ENCODE measurements at regions not wholly inside any gene's neighbourhood (a gene's known extent, or its start where the extent isn't known, plus 50 kb on each side); places are given as distances from the start of the nearest gene placed in this dataset.
"Not testable (repeated sequence)": the region's sequence is repeated elsewhere in the genome, so short reads cannot be mapped to it uniquely, and the experiment has no call there.

GRCh38 chr10:131363416-131363815 lies 51.9 kb upstream of the TCERG1L start:
- intact Hi-C loops (cut with DNase I; ENCODE audit: low total_unique reads) = no loop called here
- Histone ChIP-seq H3K27ac (no peak overlapping the region), H3K36me3 (ENCODE audit: low read depth, missing control alignments) (no peaks in the 10 kb centered on the region), H3K4me1 (no peaks in the 10 kb centered on the region), H3K9me3 (no peaks in the 10 kb centered on the region), H3K27me3 (no peaks in the 10 kb centered on the region), H3K4me3 (no peak overlapping the region)
- TF ChIP-seq POLR2A (IDR thresholded peaks at IDR 0.05) = no peak
- no peak for TF ChIP-seq CTCF (IDR thresholded peaks at IDR 0.05)
- no peak for DNase-seq
- WGBS, 2 donors = 53 to 71% methylated on average over 2 of the region's 2 CpGs

DNA sequence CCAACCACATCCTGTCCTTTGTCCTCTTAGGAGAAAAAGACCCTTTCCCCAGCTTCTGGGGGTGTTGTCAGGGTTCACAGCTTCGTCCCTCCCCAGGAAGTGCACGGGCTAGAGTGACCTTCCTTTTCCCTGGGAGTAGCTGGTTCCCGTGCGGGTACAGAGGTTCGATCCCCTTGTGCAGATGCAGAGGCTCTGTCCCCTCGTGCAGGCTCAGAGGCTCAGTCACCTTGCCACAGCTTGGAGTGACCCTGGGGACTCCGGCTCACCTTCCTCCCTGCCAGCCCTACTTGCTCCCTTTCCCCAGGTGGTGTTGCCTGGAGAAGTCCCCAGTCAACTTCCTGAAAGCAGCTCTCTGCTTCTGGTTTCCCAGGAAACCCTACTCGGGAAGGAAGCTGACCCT lies 60.0 kb upstream of the TCERG1L start:
- Histone ChIP-seq H3K27me3 (no peaks in the 10 kb centered on the region), H3K4me3 (no peak overlapping the region), H3K27ac (no peak overlapping the region), H3K4me1 (no peaks in the 10 kb centered on the region), H3K9me3 (no peaks in the 10 kb centered on the region), H3K36me3 (ENCODE audit: low read depth, missing control alignments) (no peaks in the 10 kb centered on the region)
- TF ChIP-seq POLR2A (IDR thresholded peaks at IDR 0.05) (no peak), CTCF (IDR thresholded peaks at IDR 0.05) (no peak)
- 64 to 77% methylated on average over 8 of the region's 8 CpGs for WGBS, 2 donors
- no peak for DNase-seq
- intact Hi-C loops (cut with DNase I; ENCODE audit: low total_unique reads) = no loop called here

GRCh38 chr10:131381576-131381975 lies 70.1 kb upstream of the TCERG1L start:
- Histone ChIP-seq H3K27ac (no peak overlapping the region), H3K4me1 (no peaks in the 10 kb centered on the region), H3K36me3 (ENCODE audit: low read depth, missing control alignments) (no peaks in the 10 kb centered on the region), H3K9me3 (no peaks in the 10 kb centered on the region), H3K4me3 (no peak overlapping the region), H3K27me3 (no peaks in the 10 kb centered on the region)
- TF ChIP-seq CTCF (IDR thresholded peaks at IDR 0.05) (no peak), POLR2A (IDR thresholded peaks at IDR 0.05) (no peak)
- no peak for DNase-seq
- 86 to 89% methylated on average over 12 to 13 of the region's 13 CpGs for WGBS, 2 donors
- intact Hi-C loops (cut with DNase I; ENCODE audit: low total_unique reads) = no loop called here

DNA sequence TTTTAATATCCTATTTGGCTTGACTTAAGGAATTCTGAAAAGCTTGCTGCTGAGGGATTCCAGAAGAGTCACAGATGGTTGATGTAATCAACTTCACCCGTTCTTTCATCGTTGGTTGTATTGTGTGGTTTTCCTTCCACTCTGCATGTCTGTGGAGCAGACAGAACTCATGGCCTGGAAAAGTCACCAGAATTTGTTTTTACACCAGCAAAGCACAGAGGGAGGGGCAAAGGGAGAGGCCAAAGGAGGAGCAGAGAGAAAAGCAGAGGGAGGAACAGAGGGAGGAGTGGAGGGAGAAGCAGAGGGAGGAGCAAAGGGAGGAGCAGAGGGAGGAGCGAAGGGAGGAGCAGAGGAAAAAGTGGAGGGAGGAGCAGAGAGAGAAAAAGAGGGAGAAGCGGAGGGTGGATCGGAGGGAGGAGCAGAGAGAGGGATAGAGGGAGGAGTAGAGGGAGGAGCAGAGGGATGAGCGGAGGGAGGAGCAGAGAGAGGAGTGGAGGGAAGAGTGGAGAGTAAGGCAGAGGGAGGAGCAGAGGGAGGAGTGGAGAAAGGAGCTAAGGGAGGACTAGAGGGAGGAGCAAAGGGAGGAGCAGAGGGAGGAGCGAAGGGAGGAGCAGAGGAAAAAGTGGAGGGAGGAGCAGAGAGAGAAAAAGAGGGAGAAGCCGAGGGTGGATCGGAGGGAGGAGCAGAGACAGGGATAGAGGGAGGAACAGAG lies 73.8 kb upstream of the TCERG1L start:
- H3K4me3 ChIP-seq; intact Hi-C loops (cut with DNase I; ENCODE audit: low total_unique reads); H3K27me3 ChIP-seq; H3K27ac ChIP-seq; H3K4me1 ChIP-seq; H3K36me3 ChIP-seq (ENCODE audit: low read depth, missing control alignments); H3K9me3 ChIP-seq; DNase-seq: not testable (repeated sequence)
- WGBS, 2 donors = 68 to 75% methylated on average over 9 of the region's 9 CpGs

DNA sequence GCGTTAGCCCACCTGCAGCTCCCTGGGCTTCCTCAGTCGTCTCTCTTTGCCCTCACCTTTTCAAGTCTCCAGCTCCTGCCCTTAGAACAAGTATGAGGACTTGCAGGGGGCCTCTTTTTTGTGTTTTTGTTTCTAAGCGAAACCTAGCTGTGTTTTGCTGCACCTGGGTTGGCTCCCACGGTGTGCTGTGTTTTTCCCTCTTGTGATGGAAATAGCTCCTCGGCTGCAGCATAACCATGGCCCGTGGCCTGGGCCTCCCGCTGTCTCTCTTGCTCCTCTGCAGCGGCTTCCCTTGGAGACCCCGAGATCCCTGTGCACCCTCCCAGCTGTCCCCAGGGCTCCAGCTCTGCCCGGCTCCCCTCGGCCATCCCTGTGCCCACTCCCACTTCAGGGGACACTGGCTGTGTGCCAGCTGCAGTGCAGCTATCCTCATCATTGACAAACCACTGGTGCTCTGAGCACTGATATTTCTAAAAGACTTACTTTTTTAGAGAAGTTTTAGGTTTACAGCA lies 75.6 kb upstream of the TCERG1L start:
- TF ChIP-seq CTCF (IDR thresholded peaks at IDR 0.05) (no peak), POLR2A (IDR thresholded peaks at IDR 0.05) (no peak)
- Histone ChIP-seq H3K4me3 (no peak overlapping the region), H3K27ac (no peak overlapping the region), H3K9me3 (no peaks in the 10 kb centered on the region), H3K27me3 (no peaks in the 10 kb centered on the region), H3K36me3 (ENCODE audit: low read depth, missing control alignments) (no peaks in the 10 kb centered on the region), H3K4me1 (no peaks in the 10 kb centered on the region)
- intact Hi-C loops (cut with DNase I; ENCODE audit: low total_unique reads) = no loop called here
- 54 to 55% methylated on average over 11 of the region's 11 CpGs for WGBS, 2 donors
- DNase-seq = no peak

Data from testis (tissue), 2 donors.